ENCODE measurements at regions not wholly inside any gene's neighbourhood (a gene's known extent, or its start where the extent isn't known, plus 50 kb on each side); places are given as distances from the start of the nearest gene placed in this dataset.

DNA sequence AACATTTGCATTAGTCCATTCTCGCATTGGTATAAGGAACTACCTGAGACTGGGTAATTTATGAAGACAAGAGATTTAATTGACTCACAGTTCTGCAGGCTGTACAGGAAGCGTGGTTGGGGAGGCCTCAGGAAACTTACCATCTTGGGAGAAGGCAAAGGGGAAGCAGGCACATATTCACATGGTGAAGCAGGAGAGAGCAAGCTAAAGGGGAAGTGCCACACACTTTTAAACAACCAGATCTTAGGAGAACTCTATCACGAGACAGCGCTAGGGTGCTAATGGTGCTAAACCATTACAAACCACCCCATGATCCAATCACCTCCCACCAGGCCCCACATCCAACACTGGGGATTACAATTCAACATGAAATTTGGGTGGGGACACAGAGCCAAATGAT lies 201.7 kb upstream of the MGAT5 start:
- TF ChIP-seq POLR2A (IDR thresholded peaks at IDR 0.05) = no peak
- TF ChIP-seq, protein P1, sequence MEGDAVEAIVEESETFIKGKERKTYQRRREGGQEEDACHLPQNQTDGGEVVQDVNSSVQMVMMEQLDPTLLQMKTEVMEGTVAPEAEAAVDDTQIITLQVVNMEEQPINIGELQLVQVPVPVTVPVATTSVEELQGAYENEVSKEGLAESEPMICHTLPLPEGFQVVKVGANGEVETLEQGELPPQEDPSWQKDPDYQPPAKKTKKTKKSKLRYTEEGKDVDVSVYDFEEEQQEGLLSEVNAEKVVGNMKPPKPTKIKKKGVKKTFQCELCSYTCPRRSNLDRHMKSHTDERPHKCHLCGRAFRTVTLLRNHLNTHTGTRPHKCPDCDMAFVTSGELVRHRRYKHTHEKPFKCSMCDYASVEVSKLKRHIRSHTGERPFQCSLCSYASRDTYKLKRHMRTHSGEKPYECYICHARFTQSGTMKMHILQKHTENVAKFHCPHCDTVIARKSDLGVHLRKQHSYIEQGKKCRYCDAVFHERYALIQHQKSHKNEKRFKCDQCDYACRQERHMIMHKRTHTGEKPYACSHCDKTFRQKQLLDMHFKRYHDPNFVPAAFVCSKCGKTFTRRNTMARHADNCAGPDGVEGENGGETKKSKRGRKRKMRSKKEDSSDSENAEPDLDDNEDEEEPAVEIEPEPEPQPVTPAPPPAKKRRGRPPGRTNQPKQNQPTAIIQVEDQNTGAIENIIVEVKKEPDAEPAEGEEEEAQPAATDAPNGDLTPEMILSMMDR (IDR thresholded peaks at IDR 0.05) = no peak
